Keratinocyte (primary cell): ENCODE measurements at regions not wholly inside any gene's neighbourhood (a gene's known extent, or its start where the extent isn't known, plus 50 kb on each side); places are given as distances from the start of the nearest gene placed in this dataset.

Experiments
- DNase-seq: peaks from one replicate; pipeline ENCODE4 v3.0.0-alpha.2; 2011; ENCODE audit warnings: low read depth, missing footprints, low spot score
- FAIRE-seq: peaks from 2 replicates; lab custom pipeline; 2011; peaks lifted over from hg19 to GRCh38; lab: Jason Lieb, UNC
- H2AFZ ChIP-seq: 2 replicates; pipeline ENCODE4 v1.6.0; 2012; ENCODE audit warnings: low read length, control low read depth, inconsistent platforms; ENCODE audit not compliant: control insufficient read depth
- H3K27ac ChIP-seq: 2 replicates; pipeline ENCODE4 v1.5.1; 2011; ENCODE audit warnings: low read length; ENCODE audit not compliant: control insufficient read depth, insufficient read depth
- H3K27me3 ChIP-seq: 3 replicates; pipeline ENCODE4 v1.6.0; 2011; ENCODE audit warnings: low read length; ENCODE audit not compliant: control insufficient read depth, insufficient read depth; ENCODE audit errors: extremely low read depth
- H3K36me3 ChIP-seq, 2 experiments: 2 replicates in 1 of 2; 3 replicates in 1 of 2; pipeline ENCODE4 v1.5.1; 2011; ENCODE audit warnings: low read length in 2 of 2, mild to moderate bottlenecking in 1 of 2; ENCODE audit not compliant: control insufficient read depth in 2 of 2, insufficient read depth in 2 of 2; ENCODE audit errors: extremely low read depth in 1 of 2
- H3K4me1 ChIP-seq: 3 replicates; pipeline ENCODE4 v1.5.1; 2011; ENCODE audit warnings: low read length; ENCODE audit not compliant: control insufficient read depth, insufficient read depth; ENCODE audit errors: extremely low read depth
- H3K4me2 ChIP-seq: 3 replicates; pipeline ENCODE4 v1.6.0; 2011; ENCODE audit warnings: low read depth, low read length; ENCODE audit not compliant: control insufficient read depth, insufficient read depth; ENCODE audit errors: extremely low read depth
- H3K4me3 ChIP-seq, 3 experiments: fragments of 200-600 bp in 1 of 3; sonication (generic) in 1 of 3; 2 replicates in 2 of 3; 3 replicates in 1 of 3; pipeline ENCODE4 v1.5.1; 2011 to 2016; ENCODE audit warnings: low read length in 3 of 3, mild to moderate bottlenecking in 3 of 3, control low read depth in 2 of 3, inconsistent platforms in 1 of 3, low read depth in 1 of 3, mixed read lengths in 1 of 3, mixed run types in 1 of 3, moderate library complexity in 1 of 3; ENCODE audit not compliant: control insufficient read depth in 2 of 3, insufficient read depth in 2 of 3; ENCODE audit errors: extremely low read depth in 1 of 3
- H3K79me2 ChIP-seq: 2 replicates; pipeline ENCODE4 v1.6.0; 2012; ENCODE audit warnings: low read length; ENCODE audit not compliant: control insufficient read depth, insufficient read depth
- H3K9ac ChIP-seq: 3 replicates; pipeline ENCODE4 v1.6.0; 2011; ENCODE audit warnings: low read length; ENCODE audit not compliant: control insufficient read depth, insufficient read depth; ENCODE audit errors: extremely low read depth
- H3K9me1 ChIP-seq: 3 replicates; pipeline ENCODE4 v1.6.0; 2011; ENCODE audit warnings: low read length; ENCODE audit not compliant: control insufficient read depth, insufficient read depth; ENCODE audit errors: extremely low read depth
- H3K9me3 ChIP-seq: 2 replicates; pipeline ENCODE4 v1.5.1; 2012; ENCODE audit warnings: low read depth, low read length; ENCODE audit not compliant: control insufficient read depth
- H4K20me1 ChIP-seq: 3 replicates; pipeline ENCODE4 v1.6.0; 2011; ENCODE audit warnings: low read length; ENCODE audit not compliant: control insufficient read depth, insufficient read depth; ENCODE audit errors: extremely low read depth
- EZH2 ChIP-seq: IDR thresholded peaks from one replicate; pipeline ENCODE4 v1.6.1; 2012; ENCODE audit warnings: inconsistent platforms, mild to moderate bottlenecking, low read length, moderate library complexity
- dilution Hi-C: fragments of 300-500 bp; cut with MboI; formaldehyde crosslinking; loops from one replicate; pipeline ENCODE4 v1.7.0; 2020; ENCODE audit warnings: low sequenced_read_pairs; ENCODE audit not compliant: extremely low pct_ligation_motif_present
- TF ChIP-seq, protein P1 (sequence below), 3 experiments: IDR thresholded peaks in 1 of 3; conservative IDR thresholded peaks in 1 of 3; optimal IDR thresholded peaks in 1 of 3; 2 replicates in 2 of 3; 3 replicates in 1 of 3; pipeline versions ENCODE3 to v1.5.1; 2011; ENCODE audit warnings: low read length in 3 of 3, mild to moderate bottlenecking in 3 of 3, moderate library complexity in 2 of 3, control low read depth in 1 of 3, inconsistent platforms in 1 of 3; ENCODE audit not compliant: insufficient read depth in 2 of 3; ENCODE audit errors: extremely low read depth in 1 of 3

DNA sequence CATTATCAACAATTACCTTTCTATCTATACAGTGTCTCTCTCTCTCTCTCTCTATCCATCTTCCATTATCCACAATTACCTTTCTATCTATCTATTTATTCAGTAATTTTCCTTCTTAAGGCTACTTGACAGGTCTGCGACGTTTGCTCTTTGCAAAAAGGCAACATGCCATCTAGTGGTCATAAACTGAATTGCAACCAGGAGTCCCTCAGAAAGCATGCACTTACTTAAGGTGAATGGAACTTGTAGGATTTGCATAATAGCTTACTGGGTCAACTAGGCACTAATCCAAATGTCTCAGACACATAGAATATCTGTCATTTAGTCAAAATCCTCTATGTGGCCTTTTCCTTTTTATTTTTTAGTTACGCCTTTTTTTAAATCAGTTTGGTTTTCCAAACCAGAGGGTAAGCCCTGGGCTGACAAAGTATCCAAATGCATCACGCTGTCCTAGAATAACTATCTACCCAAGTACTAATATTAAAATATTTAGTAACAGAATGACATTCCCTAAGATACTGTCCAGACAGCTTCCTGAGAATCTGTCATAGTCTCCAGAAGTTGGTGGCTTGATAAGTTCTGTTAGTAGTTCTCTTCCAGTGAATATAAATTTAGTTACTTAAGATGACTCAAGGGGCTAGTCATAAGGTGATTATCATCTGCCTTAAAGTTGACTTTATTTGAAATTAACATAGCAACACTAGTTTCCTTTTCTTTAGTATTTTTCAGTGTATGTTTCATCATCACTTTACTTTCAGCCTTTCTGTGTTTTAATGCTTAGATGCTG is 208.3 kb downstream of the PPP1R3A start:
- TF ChIP-seq, protein P1, sequence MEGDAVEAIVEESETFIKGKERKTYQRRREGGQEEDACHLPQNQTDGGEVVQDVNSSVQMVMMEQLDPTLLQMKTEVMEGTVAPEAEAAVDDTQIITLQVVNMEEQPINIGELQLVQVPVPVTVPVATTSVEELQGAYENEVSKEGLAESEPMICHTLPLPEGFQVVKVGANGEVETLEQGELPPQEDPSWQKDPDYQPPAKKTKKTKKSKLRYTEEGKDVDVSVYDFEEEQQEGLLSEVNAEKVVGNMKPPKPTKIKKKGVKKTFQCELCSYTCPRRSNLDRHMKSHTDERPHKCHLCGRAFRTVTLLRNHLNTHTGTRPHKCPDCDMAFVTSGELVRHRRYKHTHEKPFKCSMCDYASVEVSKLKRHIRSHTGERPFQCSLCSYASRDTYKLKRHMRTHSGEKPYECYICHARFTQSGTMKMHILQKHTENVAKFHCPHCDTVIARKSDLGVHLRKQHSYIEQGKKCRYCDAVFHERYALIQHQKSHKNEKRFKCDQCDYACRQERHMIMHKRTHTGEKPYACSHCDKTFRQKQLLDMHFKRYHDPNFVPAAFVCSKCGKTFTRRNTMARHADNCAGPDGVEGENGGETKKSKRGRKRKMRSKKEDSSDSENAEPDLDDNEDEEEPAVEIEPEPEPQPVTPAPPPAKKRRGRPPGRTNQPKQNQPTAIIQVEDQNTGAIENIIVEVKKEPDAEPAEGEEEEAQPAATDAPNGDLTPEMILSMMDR (optimal IDR thresholded peaks at IDR 0.05 in 1 of 3, IDR thresholded peaks at IDR 0.05 in 1 of 3, conservative IDR thresholded peaks at IDR 0.05 in 1 of 3; ENCODE audit: extremely low read depth in 1 of 3, insufficient read depth in 2 of 3, low read length in 3 of 3), result peak; percentile 71 to 97 (median 90)
- TF ChIP-seq EZH2, result no peak
- Histone ChIP-seq H3K27ac (no peak overlapping the region), H3K27me3 (no peaks in the 10 kb centered on the region), H3K79me2 (no peaks in the 10 kb centered on the region), H3K36me3 (no peaks in the 10 kb centered on the region), H3K9me1 (no peaks in the 10 kb centered on the region), H4K20me1 (no peaks in the 10 kb centered on the region), H3K4me3 (no peak overlapping the region), H2AFZ (no peak overlapping the region), H3K4me2 (no peak overlapping the region), H3K9ac (no peak overlapping the region), H3K9me3 (no peaks in the 10 kb centered on the region), H3K4me1 (no peaks in the 10 kb centered on the region)
- FAIRE-seq (peak; percentile 93), DNase-seq (peak; percentile 41)
- dilution Hi-C loops, result no loop called here

DNA sequence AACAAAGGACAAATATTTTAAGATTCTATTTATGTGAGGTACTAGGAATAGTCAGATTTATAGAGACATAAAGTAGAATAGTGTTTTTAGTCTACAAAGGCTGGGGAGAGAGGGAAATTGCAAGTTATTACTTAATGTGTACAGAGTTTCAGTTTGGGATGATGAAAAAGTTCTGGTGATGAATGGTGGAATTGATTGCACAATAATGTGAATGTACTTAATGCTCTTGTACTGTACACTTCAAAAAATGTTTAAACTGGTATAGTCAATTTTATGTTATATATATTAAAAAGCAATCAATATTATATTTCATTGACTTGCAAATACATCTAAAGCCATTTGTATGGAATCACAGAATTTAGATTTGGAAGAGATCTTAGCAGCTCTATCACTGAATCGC is 213.4 kb downstream of the PPP1R3A start:
- Histone ChIP-seq H3K4me3 (no peak overlapping the region), H3K79me2 (no peaks in the 10 kb centered on the region), H4K20me1 (no peaks in the 10 kb centered on the region), H3K9me3 (no peaks in the 10 kb centered on the region), H3K9ac (no peak overlapping the region), H2AFZ (no peak overlapping the region), H3K9me1 (no peaks in the 10 kb centered on the region), H3K4me2 (no peak overlapping the region), H3K4me1 (no peaks in the 10 kb centered on the region), H3K36me3 (no peaks in the 10 kb centered on the region), H3K27ac (no peak overlapping the region), H3K27me3 (no peaks in the 10 kb centered on the region)
- FAIRE-seq (no peak), DNase-seq (no peak)
- dilution Hi-C loops, result no loop called here
- TF ChIP-seq EZH2, result no peak
